Ectodermal cell (in vitro differentiated cells): ENCODE measurements at regions not wholly inside any gene's neighbourhood (a gene's known extent, or its start where the extent isn't known, plus 50 kb on each side); places are given as distances from the start of the nearest gene placed in this dataset.

Source experiments
- H3K27ac ChIP-seq: 2 replicates; pipeline ENCODE4 v1.7.0; 2013; ENCODE audit warnings: mild to moderate bottlenecking, low read depth, low read length; ENCODE audit not compliant: insufficient read depth, poor library complexity, severe bottlenecking
- H3K27me3 ChIP-seq: 2 replicates; pipeline ENCODE4 v1.7.0; 2013; ENCODE audit warnings: mild to moderate bottlenecking, low read length; ENCODE audit not compliant: insufficient read depth, control insufficient read depth, poor library complexity, severe bottlenecking
- H3K36me3 ChIP-seq: one replicate; pipeline ENCODE4 v1.7.0; 2013; ENCODE audit warnings: low read length; ENCODE audit not compliant: control insufficient read depth, insufficient read depth
- H3K4me1 ChIP-seq: one replicate; pipeline ENCODE4 v1.7.0; 2013; ENCODE audit warnings: low read length; ENCODE audit not compliant: control insufficient read depth, insufficient read depth
- H3K4me3 ChIP-seq: 2 replicates; pipeline ENCODE4 v1.7.0; 2013; ENCODE audit warnings: low read depth, low read length, control low read depth; ENCODE audit not compliant: insufficient read depth
- H3K9me3 ChIP-seq: 2 replicates; pipeline ENCODE4 v1.7.0; 2013; ENCODE audit warnings: mild to moderate bottlenecking, low read length, moderate library complexity; ENCODE audit not compliant: control insufficient read depth
- WGBS, 2 experiments: methylation state at CpG; one replicate each; pipeline ENCODE4 v1.1.7; 2013; ENCODE audit warnings: missing lambda C conversion rate in 2 of 2; 5-methylcytosine and 5-hydroxymethylcytosine counted together

DNA sequence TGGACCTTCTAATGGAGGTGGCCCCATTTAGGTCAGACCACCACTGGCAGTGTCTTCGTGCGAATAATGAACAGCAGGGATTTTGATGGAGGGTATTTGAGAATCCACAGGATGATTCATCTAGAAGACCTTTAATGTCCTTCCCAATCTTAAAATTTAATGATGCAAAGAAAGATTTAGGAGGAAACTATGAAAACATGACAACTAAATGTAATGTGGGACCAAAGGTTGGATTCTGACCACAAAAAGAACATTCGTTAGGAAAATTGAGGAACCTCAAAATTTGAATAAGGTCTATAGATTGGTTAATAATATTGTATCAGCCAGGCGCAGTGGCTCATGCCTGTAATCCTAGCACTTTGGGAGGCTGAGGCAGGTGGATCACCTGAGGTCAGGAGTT, 78.2 kb upstream of the TMPO start:
- H3K36me3 ChIP-seq = no peaks in the 10 kb centered on the region
- H3K4me1 ChIP-seq = no peaks in the 10 kb centered on the region
- H3K9me3 ChIP-seq = no peaks in the 10 kb centered on the region
- H3K27me3 ChIP-seq = no peaks in the 10 kb centered on the region
- 94 to 96% methylated on average over 4 of the region's 4 CpGs for WGBS, 2 experiments
- H3K27ac ChIP-seq = no peak overlapping the region
- no peak overlapping the region for H3K4me3 ChIP-seq

DNA sequence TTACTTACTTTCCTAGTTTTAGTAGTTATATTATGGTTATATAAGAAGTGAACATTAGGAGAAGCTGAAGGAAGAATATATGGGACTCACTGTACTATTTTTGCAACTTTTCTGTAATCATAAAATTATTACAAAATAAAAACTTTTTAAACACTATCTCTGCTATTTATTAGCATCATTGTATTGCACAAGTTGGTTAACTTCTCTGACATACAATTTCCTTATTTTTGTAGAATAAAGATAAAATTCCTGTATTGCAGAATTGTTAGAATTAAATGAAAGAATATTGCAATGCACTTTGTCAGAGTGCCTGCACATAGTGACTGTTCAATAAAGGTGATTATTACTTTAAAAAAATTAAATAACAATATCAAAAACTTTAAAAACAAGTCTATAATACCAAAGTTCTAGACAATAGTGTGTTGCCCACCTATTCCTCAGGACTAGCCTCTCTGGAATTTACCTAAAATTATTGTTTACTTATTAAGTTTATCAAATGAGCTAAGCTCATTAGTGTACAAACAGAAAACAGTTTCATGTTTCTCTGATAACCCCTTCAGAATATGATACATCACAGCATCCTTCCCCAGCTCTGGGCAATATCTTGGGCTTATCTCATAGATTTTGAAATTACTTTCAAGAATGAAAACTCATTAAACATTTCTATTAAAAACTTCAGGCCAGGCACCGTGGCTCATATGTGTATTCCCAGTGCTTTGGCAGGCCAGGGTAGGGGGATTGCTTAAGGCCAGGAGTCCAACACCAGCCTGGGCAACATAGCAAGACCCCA, 77.4 kb upstream of the TMPO start:
- H3K36me3 ChIP-seq = no peaks in the 10 kb centered on the region
- no peaks in the 10 kb centered on the region for H3K27me3 ChIP-seq
- H3K4me3 ChIP-seq = no peak overlapping the region
- whole genome bisulfite sequencing, 2 experiments = 92 to 100% methylated on average over 1 of the region's 1 CpG
- H3K9me3 ChIP-seq = no peaks in the 10 kb centered on the region
- no peaks in the 10 kb centered on the region for H3K4me1 ChIP-seq
- no peak overlapping the region for H3K27ac ChIP-seq

- H3K9me3 ChIP-seq = no peaks in the 10 kb centered on the region
- H3K27me3 ChIP-seq = no peaks in the 10 kb centered on the region
- H3K36me3 ChIP-seq = no peaks in the 10 kb centered on the region
- H3K27ac ChIP-seq = no peak overlapping the region
- WGBS, 2 experiments = 92 to 100% methylated on average over 1 of the region's 1 CpG
- H3K4me1 ChIP-seq = no peaks in the 10 kb centered on the region
- H3K4me3 ChIP-seq = no peak overlapping the region
These were observed 76.6 kb upstream of the TMPO start for GRCh38 chr12:98438656-98439230.

DNA sequence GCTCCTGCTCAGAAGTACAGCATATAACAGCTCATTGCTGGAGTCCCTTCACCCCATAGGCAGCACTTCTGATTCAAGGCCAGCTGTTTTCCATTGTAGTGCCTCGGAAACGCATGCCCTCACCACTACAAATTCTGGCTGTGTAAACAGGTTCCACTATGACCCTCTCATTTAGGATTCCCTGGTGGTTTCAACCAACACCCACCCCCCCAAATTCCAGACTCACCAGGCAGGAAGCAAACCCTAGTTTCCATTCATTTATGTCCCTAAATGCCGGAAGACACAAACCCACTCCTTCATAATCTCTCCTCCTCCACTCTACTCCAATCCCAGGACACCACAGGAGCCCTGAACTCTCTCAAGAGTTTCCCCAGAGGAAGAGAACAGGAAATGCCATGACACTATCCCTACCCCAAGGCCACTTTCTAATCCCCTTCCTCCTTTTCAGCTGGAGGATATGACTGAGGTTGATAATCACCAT, 75.9 kb upstream of the TMPO start:
- H3K27me3 ChIP-seq = no peaks in the 10 kb centered on the region
- no peaks in the 10 kb centered on the region for H3K36me3 ChIP-seq
- H3K27ac ChIP-seq = no peak overlapping the region
- H3K9me3 ChIP-seq = no peaks in the 10 kb centered on the region
- no peak overlapping the region for H3K4me3 ChIP-seq
- no peaks in the 10 kb centered on the region for H3K4me1 ChIP-seq
- 78 to 79% methylated on average over 3 of the region's 3 CpGs for WGBS, 2 experiments

DNA sequence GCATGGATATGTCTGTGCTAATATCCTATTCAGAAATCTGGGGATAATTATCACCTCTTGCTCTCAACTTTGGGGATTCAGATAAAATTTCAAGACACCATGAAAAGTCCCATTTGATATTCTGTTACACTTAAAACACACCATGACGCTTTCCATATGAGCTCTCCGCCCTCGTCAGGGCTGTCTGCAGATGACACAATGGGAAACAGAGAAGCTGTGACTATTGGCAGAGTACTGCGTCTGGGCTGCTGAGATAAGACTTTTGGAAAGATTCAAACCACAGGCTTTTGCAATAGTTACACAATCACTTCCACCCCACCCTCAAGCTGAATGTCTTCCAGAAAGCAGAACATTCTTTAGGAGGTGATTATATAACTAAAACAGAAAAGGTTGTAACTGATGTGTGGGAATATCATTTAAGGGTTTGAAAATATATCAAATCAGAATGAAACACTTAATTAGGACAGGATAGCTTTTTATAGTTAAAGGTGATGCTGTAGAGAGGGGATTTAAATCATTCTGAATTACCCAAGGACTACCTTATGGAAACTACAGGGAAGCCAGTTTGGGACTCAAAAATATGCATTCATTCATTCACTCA, 75.3 kb upstream of the TMPO start:
- Histone ChIP-seq H3K9me3 (no peaks in the 10 kb centered on the region), H3K27ac (no peak overlapping the region), H3K36me3 (no peaks in the 10 kb centered on the region), H3K27me3 (no peaks in the 10 kb centered on the region), H3K4me1 (no peaks in the 10 kb centered on the region), H3K4me3 (no peak overlapping the region)
- 80 to 86% methylated on average over 4 of the region's 4 CpGs for WGBS, 2 experiments

DNA sequence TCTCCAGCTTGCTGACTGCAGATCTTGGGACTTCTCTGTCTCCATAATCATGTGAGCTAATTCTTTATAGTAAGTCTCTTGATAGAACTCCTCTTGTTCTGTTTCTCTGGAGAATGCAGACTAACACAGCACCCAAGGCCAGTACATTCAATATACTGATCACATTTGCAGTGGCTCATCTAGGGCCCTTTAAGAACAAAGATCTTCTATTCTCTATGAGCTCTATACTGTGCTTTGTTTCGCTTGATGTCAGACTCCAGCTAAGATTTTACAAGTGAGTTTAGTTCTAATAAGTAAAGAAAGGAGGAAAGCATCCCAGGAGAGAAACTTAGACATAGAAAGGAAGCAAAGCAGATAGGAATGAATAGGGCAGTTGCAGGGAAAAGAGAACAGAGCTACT, 69.3 kb upstream of the TMPO start:
- 91 to 96% methylated on average over 1 of the region's 1 CpG for WGBS, 2 experiments
- Histone ChIP-seq H3K4me1 (no peaks in the 10 kb centered on the region), H3K9me3 (no peaks in the 10 kb centered on the region), H3K27ac (no peak overlapping the region), H3K36me3 (no peaks in the 10 kb centered on the region), H3K4me3 (no peak overlapping the region), H3K27me3 (no peaks in the 10 kb centered on the region)

DNA sequence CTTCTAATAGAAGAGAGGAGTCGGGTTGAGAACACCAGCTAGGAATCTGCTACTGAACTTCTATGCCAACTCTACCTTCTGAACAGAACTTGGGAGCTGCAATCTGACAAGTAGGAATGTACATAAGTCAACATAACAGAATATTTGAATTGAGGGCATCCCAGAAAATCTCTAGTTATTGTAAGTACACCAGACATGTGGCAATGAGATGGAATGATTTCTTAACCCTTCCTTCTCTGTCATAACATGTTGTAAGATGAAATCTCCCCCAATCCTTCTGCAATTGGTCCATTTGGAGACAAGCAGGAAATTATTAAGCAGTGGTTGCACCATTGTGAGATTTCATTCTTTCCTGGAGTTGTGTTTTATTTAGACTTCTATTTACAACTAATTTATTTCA, 68.7 kb upstream of the TMPO start:
- H3K27ac ChIP-seq = no peak overlapping the region
- H3K4me3 ChIP-seq = no peak overlapping the region
- WGBS, 2 experiments = 67 to 86% methylated on average over 1 of the region's 1 CpG
- no peaks in the 10 kb centered on the region for H3K4me1 ChIP-seq
- no peaks in the 10 kb centered on the region for H3K9me3 ChIP-seq
- no peaks in the 10 kb centered on the region for H3K27me3 ChIP-seq
- H3K36me3 ChIP-seq = no peaks in the 10 kb centered on the region

- 91 to 97% methylated on average over 3 of the region's 3 CpGs for WGBS, 2 experiments
- H3K4me1 ChIP-seq = no peaks in the 10 kb centered on the region
- H3K36me3 ChIP-seq = no peaks in the 10 kb centered on the region
- H3K27me3 ChIP-seq = no peaks in the 10 kb centered on the region
- no peak overlapping the region for H3K27ac ChIP-seq
- no peak overlapping the region for H3K4me3 ChIP-seq
- H3K9me3 ChIP-seq = no peaks in the 10 kb centered on the region
These were observed 65.8 kb upstream of the TMPO start for GRCh38 chr12:98449584-98449983.

DNA sequence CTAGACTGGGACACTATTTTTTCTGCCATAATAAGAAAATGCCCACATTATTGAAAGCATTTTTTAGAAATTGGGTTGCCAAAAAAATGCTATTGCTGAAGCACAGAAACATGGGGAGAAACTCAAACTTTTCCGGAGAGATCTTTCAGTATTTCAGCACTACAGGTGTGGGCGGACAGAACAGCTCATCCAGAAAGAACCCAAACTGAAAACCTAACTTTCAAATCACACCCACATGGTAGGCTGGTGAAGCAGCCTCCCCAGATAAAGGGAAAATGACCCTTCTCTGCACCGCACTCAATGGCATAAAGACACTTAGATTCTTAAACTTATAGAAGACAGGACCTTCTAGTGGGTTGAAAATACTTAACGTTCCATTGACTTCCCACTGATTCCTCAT, 62.3 kb upstream of the TMPO start:
- Histone ChIP-seq H3K4me3 (no peak overlapping the region), H3K4me1 (no peaks in the 10 kb centered on the region), H3K9me3 (no peaks in the 10 kb centered on the region), H3K27me3 (no peaks in the 10 kb centered on the region), H3K27ac (no peak overlapping the region), H3K36me3 (no peaks in the 10 kb centered on the region)
- 92% methylated on average over 4 of the region's 4 CpGs for WGBS, 2 experiments

GRCh38 chr12:98453492-98453891, 61.9 kb upstream of the TMPO start:
- H3K36me3 ChIP-seq = no peaks in the 10 kb centered on the region
- 84 to 94% methylated on average over 2 of the region's 2 CpGs for WGBS, 2 experiments
- no peak overlapping the region for H3K27ac ChIP-seq
- H3K4me3 ChIP-seq = no peak overlapping the region
- no peaks in the 10 kb centered on the region for H3K9me3 ChIP-seq
- no peaks in the 10 kb centered on the region for H3K27me3 ChIP-seq
- H3K4me1 ChIP-seq = no peaks in the 10 kb centered on the region
